ENCODE measurements at regions not wholly inside any gene's neighbourhood (a gene's known extent, or its start where the extent isn't known, plus 50 kb on each side); places are given as distances from the start of the nearest gene placed in this dataset.

DNA sequence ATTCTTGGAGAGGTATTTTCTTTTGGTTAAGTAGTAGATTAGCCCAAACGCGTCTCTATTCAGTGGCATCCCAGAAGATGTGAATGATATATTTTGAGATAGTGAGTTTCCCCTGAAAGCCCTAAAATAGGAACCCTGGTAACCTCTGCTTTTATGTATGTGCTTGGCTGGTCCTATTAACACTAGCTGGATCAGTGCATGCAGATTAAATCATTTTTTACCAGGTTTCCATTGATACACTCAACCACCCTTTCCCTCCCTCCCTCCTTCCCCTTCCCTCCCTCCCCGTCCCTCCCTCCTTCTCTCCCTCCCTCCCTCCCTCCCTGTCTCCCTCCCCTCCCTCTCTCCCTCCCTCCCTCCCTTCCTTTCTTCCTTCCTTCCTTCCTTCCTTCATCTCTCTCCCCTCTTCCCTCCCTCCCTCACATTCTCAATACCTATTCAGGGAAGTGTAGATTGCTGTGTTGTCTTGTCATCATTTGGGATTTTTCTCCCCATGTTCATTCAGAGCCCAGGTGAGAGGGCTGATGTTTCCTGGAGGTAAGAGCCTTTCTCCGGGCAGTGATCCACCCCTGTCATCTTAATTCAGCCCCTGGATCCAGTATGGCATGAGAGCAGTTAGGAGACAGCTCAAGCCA is 406.8 kb downstream of the PRDM2 start:
- no peak for DNase-seq

DNA sequence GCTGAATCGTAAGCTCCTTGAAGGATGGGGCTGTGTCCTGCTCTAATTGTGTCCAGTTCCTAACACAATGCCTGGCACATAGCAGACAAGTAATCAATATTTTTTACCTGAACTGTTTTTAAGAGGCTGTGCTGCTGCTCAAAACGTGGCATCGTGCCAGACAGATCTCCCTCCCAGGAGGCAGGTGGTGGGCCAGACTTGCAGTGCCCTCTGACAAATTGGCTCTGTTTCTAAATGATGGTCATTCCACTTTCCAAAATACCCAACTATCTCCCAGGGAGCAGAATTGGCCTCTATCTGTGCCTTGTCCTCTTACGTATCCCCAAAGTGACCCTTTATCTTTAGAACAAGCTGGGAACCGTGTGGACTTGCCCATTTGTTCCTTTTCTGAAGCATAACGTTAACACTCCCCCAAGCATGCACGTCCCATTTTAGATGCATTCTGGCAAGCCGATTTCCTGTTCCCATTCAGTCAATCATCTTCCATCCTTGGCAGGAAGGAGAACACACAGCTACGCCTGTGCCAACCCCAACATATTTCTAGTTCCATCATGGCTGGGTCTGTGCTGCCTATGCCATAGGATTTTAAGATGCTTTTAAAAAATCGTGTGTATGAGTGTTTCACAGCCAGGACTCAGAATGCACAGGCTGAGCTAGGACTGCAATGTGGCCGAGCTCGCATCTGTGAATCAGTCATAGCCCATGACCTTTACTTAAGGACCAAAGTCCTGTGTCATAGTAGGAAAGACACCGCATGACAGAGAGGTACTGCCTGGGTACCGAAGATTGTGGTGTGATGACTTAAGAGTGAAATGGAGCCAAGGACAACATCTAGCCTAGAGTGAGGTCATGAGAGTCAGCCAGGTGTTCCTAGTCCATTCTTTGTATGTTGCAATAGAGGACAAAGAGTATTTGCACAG is 408.6 kb downstream of the PRDM2 start:
- no peak for DNase-seq

DNA sequence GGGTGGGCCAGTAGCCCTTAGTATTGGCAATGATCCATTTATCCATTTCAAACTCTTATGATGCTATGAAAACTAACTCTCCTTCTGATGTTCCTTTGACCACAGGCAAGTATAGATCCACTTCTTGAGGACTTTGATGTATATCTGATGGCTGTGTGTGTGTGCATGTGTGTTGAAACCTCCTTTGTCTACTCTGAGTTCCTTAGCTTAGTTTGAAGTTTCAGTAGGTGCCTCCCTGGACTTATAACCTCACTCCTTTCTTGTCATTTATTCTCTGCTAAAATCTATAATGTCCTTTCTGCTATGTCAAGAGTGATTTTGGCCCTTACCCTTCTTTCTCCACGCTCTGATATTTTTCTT is 409.3 kb downstream of the PRDM2 start:
- no peak for DNase-seq

DNA sequence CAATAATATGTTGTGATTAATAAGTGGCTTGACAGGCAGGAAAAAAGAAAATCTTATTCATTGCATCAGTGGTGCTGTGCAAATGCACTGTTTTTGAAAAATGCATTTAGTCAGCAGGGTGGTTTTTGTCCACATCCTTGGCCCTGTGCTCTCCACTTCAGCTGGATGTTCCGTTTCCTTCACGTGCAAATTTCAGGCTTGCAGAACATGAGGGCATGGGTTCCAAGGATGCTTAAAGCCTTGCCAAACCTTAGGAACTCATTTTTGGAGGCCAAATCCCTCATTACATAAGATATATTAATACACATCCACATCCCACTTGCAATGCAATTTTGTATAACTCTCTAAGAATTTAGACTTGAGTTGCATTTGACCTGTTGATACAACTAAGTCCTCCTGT is 410.1 kb downstream of the PRDM2 start:
- no peak for DNase-seq

DNA sequence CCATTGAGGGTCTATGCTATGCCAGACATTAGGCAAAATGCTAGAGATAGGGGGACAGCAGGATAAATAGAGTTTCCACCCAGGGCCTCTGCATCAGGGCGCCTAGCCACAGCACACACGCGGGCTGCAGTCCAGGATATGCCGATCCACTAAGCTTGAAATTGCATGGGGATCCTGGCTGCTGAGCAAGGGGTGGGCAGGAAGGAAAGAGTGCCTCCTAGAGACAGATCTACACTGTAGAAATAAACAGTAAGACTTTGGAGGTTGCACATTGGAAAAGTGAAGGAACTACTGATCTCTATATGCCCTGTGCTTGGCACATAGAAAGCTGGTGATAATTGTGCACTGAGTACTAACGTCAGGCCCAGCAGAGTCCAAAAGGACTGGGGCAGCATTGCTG is 411.1 kb downstream of the PRDM2 start:
- DNase-seq: no peak

DNA sequence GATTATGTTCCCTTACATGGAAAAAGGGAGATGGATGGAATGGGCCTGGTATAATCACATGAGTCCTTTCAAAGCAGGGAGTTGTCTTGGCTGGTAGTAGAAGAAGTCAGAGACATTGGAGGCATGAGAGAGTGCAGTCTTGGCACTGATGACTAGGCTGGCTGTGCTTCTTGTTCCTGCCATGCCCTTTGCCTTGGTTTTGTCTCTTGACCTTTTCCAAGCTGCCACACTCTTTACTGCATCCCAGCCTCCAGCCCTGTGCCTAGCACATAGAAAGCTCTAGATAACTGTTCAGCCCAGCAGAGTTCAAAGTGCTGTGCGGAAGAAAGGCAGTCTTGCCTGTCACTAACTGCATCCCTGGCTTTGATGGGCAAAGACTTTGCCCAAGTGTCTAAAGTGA is 412.6 kb downstream of the PRDM2 start:
- no peak for DNase-seq

DNA sequence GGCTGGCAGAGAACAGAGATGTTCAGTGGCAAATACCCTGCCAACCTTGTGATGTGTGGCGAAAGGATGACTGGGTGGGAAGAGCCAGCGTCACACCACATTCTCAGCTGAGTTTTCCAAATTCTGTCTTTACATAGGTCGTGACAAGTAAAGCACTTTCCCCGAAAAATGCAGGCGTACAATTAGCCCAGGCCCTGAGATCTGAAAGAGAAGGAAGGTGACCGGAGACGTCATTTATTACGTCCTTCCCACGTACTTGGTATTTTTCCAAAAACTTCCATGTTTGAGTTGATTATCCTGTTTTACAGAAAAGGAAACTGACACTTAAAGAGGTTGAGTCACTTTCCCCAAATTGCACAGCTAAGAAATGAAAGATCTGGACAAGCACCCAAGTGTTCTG is 413.3 kb downstream of the PRDM2 start:
- DNase-seq: no peak

DNA sequence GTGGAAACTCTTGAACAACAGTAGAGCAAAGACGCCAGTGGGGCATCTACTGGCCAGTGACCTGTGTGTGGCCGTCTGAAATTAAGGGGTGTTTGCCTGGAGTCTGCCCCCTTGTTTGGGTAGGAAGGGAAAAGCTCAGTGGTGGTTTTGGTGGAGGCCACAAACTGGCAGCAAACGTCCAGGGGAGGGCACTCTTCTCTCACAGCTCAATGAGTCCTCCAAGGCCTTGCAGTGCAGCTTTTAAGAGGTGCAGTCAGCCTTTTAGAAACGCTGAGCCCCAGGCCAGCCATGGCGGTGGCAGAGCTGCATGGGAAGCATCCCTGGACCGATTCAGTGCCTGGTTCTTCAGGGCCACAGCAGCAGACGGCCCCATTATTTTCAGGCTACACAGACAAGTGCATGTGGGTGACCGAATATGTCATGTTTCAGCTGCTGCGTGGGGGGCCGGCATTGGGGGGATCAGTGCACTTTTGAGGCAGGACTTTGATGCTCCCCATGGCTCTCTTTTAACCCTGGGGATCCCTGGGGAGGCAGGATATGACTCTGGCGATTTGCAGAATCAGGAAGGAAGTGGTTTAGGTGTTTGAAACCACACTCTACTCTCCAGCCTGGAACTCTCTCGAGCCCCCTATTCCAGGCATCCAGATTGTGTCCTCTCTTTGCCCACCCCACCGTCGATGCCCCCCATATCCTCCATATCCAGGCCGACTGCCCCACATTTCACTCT is 414.0 kb downstream of the PRDM2 start:
- DNase-seq: no peak

DNA sequence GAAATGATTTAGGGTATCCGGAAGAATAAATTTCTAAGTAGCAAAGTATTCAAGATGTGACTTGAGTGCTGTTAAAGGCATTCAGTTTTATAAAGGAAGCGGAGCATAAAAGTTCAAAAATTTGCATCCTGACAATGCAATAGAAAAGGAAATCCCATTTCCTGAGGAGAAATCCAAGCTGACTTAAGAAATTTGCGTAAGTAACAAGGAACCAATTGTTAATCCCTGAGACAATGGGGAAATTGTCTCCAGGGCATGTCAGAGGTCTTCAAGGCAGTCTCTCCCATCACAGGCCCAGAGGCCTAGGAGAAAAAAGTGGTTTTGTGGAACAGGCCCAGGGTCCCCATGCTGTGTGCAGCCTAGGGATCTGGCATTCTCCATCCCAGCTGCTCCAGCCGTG is 416.0 kb downstream of the PRDM2 start:
- DNase-seq: no peak

DNA sequence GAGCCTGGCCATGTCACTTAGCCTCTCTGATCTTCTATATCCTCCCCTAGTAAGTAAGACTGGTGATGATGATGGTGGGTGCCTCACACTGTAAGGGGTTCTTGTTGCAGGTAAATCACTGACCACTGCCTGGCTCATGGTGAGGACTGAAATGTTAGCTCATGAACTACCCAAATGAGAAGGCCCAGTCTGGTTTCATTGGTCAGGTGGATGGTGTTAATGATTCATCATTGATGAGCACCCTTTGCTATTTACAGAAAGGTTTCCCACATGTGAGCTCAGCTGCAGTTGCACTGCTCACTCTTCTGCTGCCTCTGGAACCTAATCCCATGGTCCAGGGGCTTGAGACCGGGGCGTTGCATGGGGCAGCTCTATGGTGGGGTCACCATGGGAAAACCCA is 417.7 kb downstream of the PRDM2 start:
- no peak for DNase-seq

DNA sequence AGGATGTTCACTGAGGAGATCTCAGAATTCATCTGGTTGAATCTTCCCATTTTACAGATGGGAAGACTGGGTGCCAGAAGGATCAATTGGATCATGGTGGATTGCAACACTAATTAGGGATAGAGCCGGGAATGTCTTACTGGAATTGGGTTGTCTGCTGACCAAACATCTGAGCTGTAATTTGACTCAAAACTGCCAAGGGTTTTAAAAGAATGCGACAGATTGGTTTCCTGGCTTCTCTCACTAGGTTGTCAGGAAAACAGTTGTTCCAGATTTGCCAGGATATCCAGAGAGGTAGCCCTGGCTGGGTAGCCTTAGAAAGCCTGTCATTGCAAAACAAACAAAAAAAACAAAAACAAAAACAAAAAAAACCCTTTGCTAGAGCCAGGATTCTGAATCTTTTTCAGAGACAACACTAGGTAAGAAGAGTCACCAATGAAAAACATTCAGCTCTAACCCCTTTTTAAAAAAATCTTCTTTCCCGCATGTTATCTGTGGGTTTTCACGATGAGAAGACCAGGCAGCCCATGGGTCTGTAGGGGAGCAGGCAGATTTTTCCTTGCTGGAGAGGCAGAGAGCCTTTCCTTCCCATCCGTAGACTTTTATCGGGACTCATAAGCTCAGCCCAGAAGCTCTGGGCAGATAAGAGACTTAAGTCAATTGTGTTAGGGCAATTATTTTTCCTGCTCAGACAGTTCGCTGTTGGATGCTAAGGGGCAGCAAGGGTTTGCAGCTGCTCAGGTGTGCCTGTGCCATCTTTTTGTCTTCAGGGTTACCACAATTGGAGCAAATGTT is 418.9 kb downstream of the PRDM2 start:
- DNase-seq: no peak

DNA sequence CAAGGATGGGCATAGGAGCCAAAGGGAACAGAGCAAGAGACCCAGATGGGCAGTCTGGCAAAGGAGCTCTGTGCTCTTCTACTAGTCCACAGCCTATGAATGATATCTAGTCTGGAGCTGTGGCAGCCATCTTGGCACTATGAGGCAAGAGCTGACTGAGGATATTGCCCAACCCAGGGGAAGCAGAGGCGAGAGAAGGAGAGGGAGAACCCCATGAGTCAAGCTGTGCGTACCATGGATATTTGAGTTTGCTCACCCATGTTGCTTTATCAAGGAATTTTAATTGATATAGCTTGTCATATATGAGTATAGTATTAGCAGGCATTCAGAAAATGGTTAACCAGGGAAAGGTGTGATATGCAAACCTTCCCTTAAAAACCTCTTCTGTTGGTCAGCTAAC is 420.9 kb downstream of the PRDM2 start:
- no peak for DNase-seq

DNA sequence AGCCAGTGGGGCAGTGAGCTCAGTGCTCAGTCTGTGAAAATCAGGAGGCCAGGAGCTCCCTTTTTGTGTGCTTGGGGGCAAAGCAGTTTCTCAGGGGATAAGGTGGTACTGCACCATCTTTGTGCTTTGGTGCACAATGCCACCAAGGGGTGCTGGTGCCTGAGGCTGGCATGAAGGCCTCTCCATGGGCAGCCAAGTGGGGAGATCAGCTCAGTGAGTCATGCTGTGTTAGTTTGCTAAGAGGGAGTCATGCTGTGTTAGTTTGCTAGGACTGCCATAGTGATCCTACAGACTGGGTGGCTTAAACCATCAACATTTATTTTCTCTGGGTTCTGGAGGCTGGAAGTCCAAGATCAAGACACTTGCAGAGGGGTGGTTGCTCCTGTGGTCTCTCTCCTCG is 428.1 kb downstream of the PRDM2 start:
- DNase-seq: no peak

DNA sequence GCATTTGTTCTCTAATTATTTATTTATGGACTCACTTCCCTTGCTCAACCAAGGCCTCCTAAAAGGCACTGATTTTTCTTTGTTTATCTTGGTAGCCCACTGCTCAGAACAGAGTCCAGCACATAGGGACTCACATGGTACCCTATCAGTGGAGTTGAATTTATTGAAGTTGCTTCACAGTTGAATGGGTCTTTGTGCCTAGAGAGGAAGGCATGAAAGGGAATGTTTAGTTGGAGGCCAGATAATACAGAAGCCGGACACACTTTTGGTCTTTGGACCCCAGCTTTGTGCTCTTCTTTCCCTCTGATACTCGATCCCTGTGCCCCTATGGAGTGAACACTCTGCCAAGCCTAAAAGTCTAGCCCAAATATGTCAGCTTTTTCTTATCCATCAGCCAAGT is 429.0 kb downstream of the PRDM2 start:
- no peak for DNase-seq

DNA sequence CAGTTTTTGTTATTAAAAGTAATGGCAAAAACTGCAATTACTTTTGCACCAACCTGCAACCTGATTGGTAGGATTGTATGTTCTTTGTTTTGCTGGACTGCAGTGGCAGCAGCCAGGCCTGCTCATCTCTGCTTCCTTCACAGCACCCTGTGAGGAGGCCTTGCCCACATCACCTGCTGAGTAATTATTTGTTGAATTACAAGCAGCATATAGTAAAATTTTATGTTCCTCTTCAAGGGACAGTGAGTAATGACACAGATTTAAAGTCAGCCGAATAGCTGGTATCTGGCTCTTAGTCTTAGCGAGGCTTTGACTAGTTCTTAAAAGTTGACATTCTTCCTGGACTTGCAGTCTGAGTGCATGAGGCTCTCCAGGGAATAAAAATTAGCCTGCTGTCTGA is 435.1 kb downstream of the PRDM2 start:
- DNase-seq: no peak

DNA sequence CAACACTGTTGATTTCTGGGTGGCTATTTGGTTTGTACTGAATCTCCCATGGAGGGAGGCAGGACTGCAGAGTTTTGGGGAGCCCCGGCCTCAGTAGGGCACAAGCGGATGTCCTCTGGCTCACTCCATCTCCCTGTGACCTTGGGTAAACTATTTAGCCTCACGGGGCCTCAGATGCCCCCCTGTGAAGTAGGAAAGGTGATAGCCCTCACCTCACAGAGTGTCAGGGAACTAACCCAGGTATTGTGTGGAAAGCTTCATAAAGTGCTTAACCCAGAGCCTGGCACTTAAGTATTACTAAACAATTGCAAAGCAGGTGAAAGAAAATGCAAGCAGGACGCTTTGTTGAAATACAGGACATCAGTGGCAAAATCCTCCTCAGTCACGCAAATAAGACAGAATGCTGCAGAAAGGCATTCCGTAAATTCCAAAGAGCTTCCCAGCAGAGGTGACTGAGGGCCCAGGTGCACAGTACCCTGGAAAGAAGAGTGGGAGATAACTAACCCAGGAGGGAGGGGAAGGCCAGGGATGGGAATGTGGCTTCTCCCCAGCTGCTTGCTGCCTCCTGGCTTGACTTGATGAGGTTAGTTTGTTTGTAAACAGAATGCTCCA is 436.3 kb downstream of the PRDM2 start:
- DNase-seq: no peak

DNA sequence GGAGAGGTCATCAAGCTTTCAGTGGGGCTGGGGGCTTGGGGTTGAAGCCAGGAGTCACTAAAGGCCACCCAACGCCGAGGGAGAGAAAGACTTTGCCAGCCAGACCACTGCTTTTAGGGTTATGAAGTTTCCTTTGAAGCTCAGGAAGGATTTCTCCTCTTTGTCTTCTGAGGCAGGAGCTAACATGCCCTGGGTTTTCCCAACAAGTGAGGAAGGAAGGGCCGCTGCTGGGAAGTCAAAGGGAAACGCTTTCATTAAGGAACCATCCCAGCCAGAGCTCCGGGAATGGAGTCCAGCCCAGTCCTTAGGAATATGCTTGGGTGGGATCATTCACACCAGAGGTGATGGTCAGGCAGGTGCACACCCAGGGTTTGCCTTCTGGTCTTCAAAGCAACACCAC is 436.9 kb downstream of the PRDM2 start:
- no peak for DNase-seq

DNA sequence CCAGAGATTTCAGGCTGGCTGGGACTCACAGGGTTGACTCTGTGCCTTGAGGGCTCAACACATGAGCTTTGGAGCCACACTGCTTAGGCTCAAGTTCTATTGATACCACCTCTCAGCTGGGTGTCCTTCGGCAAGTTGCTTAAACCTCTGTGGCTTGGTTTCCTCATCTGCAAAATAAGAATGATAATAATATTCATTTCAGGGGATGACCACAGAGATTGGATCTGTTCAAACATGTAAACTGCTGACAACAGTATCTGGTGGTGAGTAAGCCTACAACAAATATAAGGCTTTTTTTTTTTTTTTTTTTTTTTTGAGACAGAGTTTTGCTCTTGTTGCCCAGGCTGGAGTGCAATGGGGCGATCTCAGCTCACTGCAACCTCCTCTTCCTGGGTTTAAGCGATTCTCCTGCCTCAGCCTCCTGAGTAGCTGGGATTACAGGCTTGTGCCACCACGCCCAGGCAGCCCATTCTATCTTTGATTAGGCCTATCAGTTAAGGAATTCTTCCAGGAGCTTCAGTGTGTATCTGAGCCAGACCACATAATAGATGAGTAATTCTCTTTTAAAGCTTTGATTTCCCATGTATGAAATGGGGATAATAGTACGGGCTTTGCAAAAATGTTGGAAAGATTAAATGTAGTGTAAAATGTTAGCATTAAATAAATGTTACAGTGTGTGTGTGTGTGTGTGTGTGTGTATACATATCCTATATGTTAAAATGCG is 437.6 kb downstream of the PRDM2 start:
- no peak for DNase-seq

DNA sequence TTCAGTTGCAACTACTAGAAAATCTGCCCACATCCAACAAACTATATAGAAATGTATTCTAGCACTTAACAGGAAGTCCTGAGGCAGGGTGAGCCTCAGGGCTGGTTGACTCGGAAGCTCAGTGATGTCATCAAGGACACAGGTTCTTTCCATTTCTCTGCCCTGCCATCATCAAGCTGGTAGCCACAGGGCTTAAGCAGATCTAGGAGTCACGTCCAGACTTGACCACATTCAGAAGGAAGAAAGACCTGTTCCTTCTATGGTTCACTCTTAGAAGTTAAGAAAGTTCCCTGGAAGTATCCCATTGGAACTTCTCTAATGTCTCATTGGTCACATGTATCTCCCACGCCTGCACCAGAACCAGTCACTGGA is 438.1 kb downstream of the PRDM2 start:
- DNase-seq: no peak

DNA sequence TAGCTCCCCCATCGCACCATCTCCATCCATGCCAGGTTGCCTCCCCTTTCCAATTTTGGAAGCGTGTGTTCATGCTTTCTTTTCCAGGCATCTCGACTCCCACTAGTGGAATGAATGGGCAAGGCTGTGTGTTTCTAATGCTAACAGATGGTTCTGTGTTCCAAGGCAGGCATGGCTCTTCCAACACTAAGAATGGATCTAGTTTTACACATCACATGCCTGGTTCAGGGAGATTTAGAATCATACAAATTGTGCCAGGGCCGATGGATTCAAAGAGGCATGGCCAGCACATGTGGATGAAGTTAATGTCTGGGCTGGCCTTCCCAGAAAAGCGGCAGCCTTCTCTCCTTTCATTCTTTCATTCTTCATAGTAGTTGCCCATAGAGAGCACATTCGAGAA is 438.7 kb downstream of the PRDM2 start:
- DNase-seq: no peak

DNA sequence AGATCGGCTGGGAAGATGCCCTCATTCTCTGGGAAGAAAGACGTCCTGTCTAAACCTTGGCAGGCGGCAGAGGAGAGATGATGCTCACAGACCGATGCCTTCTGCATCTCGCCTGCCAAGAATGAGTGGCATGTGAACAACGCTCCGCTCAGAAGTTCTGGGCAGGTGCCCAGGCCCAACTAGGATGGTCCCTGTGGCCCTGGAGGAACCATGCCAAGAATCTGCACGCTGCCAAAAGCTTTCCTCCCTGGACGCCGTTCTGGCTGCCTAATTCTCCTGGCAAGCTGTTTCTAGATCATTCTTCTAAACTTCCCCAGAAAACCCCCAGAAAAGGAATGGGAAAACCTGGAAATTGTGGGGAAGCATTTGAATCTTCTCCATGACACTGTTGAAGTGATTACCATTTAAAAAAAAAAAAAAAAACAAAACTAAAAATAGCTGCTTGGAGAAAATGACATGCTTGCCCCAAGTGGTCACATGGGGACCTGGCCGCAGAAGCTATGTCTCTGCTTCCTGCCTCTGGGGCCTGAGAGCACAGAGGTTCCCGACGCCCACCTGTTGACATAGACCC is 440.9 kb downstream of the PRDM2 start:
- DNase-seq: peak; percentile 85

DNA sequence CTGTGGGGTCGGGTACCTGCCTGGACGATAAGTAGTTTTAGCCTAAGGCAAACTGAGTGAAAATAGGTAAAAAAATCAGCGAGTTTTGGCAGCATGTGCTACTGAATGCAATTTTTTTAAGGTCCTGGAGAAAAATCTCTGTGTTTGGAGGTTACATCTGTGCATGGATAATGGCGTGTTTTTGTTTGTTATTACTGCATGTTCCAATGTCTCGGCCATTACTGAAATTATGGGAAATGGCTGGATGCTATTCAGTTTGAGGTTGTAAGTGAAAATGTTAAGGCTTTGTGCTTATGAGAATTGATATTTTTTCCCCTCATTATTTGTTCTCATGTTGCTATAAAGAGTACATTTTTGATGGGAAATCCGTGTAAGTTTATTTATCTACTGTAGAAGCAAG is 441.7 kb downstream of the PRDM2 start:
- DNase-seq: no peak
